HG03520 (cell line): ENCODE measurements at regions not wholly inside any gene's neighbourhood (a gene's known extent, or its start where the extent isn't known, plus 50 kb on each side); places are given as distances from the start of the nearest gene placed in this dataset.

Source experiments
- ATAC-seq: cut with Tn5 transposase; IDR thresholded peaks from one replicate; pipeline ENCODE4 v1.9.1; 2021; ENCODE audit warnings: mild to moderate bottlenecking, moderate library complexity; ENCODE audit not compliant: unreplicated experiment

DNA sequence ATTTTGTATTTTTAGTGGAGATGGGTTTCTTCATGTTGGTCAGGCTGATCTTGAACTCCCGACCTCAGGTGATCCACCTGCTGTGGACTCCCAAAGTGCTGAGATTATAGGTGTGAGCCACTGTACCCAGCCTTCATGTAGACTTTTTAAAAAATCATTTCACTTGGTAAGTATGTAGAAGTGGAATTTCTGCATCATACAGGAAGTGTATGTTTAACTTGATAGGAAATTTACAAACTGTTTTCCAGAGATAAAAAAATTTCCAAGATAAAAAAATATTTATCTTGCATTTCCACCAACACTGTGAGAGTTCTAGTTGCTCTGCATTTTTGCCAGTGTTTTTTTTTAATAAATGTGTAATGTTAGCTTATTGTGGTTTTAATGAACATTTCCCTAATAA is 155.8 kb downstream of the ZNF608 start:
- no peak for ATAC-seq

DNA sequence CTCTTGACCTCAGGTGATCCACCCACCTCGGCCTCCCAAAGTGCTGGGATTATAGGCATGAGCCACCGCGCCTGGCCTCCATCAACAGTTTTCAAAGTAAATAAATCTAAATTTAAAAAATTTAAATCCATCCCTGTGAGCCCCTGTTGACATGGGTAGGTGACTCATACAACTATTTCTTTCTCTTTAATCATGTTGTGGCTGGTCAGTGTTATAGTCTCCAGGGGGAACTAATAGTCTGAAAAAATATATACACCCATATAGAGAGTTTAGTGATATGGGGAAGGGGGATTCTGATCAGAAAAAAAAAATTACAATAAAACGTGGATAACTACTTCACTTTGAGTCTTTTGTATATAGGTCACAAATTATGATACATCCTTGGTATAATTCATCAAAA is 159.2 kb downstream of the ZNF608 start:
- ATAC-seq: no peak

DNA sequence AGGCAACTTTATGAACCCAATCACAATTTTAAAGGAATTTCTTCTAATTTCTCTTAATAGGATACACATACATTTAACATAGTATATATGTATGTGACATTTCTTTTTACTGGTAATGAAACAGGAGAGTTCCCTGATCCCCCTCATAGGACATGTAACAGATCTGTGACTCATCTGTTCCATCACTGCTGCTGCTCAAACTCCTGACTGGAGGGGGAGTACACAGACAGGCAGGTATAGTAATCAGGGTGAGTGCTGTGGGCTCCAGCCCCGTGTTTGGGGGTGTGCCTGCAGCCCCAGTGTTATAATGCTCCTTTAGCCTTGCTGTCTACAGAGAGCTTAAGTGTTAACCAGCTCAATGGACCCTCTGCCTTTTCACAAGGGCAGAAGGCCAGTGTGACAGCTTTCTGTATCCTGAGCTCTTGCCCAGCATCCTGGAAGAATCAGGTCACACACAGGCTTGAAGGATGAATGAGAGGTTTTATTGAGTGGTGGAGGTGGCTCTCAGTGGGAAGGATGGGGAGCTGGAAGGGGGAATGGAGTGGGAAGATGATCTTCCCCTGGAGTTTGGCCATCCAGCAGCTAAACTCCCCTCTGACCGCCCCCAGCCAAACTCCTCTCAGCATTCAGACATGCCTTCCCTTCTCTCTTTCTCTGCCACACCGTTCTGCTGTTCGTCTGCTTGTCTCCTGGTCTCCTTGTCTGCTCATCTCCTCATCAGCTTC is 161.3 kb downstream of the ZNF608 start:
- no peak for ATAC-seq

DNA sequence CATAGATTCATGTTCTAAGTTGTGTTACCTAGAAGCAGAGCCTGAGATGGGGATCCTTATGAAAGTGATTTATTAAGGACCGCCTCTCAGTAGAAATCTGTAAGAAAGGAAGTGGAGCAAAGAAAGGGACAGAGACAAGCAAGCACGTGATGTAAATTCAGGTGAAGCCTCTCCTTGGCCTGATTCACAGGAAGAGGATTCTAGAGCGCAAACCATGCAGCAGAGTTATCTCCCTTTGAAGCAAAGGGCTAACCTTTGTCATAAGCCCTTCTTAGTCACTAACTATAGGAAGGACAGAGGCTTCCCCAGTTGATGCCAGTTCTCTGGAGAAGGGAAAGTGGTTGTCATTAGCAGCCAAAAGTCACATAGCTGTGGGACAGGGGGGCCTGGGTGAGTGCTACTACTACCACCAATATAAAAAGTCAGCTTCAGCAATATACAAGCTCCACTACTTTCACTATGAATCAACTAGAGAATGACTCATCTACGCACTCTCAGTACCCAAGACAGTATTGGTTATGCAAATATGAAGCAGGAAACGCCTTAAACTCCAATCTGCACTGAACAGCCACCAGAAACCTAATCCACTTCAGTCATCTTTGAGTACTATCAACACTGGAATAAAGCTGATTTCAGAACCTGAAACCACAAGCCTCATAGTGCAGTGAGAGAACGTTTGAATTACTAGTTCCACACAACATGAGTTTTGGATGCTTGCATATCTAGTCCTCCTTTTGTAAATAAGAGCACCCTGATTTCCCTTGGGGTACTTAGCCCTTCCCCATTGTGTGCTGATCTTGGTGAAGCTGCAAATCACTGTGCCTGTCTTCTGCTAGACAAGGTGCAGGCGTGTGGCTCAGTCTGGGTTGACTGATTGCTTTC is 162.7 kb downstream of the ZNF608 start:
- peak; percentile 99 for ATAC-seq

DNA sequence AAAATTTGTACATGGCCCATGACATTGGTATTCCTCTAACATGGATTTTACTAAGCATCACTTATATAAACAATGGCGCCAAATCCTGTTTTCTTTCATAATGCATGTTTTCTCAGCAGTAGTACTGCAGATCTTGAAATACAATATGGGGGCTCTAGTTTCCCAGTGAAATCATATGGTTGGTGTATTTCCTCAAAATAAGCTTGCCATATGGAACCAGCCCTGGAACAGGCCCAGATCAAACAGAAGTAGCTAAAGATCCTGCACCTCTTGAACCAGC is 163.9 kb downstream of the ZNF608 start:
- ATAC-seq: no peak

DNA sequence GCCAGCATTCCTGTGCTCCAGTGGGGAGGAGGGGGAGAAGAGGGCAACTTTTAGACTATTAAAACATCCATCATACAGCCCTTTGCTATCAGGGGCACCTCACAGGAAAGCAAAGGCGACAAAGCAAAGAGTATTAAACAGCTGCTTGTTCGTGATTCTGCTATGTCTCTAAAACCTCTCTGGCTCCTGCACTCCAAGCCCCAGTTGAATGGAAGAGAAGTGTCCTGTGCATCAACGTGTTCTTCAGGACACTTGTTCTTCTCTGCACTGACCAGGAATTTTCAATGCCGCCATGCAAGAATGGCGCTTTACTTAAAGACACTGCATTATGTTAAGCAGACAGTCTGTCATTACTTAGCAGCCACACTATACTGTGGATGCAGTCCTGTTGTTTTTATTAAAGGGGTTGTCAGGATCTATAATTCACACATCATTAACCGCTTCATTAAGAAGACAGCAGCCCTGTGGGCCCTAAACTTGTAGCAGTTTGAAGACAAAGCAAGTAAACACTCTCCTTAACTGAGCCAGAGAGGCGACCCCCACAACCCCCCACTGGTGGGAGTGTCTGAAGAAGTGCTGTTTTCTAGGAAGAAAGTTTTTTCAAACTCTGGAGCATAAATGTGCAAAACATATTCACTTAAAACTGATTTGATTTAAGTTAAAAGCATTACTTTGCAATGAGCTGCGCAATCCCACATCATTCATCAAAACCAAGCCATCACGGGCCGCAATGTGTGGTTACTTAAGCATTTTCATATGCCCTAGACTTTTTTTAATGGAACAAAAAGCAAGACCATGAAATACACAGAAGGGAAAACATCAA is 164.5 kb downstream of the ZNF608 start:
- ATAC-seq: no peak

DNA sequence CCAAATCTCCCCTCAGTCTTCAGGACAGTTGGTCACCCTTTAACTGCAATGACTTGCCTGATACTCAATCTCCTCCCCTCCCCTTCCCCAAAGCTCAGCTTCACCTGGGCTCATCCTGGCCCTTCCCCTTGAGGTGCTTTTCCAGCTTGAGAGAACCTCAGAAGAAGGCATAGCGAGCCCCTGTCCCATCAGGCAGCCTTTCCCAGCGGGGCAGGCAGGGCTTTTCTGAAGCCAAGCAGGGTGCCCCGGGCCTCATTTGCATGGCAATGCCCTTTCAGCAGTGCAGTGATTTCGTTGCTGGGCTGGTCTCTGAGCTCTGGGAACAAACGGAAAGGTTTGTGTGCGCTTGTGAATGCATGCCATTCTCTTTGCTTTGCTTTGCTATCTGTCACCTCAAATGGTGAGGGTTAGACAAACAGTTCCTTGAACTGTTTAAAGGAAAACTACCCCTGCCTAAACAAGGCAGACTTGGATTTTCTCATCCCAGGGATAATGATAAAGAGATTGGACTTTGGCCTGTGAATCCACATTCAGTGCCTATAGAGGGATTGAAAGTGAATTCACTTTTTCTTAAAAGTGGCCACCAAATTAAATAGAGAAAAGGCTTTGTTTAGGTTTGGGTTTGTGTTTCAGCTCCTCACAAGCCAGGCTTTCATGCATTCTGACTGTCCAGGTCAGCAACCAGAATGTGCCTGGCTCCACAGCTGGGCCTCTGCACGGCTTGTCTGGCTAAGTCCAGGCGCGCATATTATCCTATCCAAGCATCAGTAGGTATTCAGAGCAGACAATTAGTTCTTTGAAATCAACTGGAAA is 165.3 kb downstream of the ZNF608 start:
- no peak for ATAC-seq

DNA sequence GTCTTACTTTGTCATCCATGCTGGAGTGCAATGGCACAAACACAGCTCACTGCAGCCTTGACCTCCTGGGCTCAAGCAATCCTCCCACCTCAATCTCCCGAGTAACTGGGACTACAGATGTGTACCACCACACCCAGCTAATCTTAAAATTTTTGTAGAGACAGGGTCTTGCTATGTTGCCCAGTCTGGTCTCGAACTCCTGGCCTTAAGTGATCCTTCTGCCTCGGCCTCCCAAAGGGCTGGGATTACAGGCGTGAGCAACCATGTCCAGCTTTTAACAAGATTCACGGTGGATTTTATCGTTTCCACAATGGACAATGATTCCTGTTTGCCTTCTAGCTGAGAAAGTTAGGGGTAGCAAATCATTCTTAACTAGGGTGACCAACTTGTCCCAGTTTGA is 165.9 kb downstream of the ZNF608 start:
- ATAC-seq: no peak

DNA sequence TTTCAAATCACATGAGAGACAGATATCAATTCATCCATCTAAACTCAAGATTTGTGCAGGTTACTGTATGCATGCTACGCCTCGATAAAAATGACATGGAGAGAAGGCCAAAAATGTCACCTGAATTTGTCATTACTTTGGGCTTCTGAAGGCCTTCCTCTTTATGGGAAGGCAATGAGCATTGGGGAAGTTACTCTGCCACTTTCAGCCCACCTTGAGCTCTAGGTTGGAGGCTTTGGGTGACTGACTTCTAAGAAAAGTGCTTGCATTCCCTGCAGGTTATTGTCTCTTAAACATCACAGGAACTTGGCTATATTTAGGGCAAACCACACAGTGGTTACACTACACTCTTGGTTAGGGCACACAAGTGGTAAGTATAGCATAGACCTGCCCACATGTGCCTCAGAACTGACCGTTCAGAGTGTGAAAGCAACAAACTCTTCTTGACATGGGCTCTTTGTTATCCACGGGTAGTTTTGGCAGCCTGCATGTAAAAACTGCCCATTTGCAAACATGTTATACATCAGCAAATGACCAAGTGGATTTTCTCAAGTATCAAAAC is 169.5 kb downstream of the ZNF608 start:
- peak; percentile 83 for ATAC-seq

DNA sequence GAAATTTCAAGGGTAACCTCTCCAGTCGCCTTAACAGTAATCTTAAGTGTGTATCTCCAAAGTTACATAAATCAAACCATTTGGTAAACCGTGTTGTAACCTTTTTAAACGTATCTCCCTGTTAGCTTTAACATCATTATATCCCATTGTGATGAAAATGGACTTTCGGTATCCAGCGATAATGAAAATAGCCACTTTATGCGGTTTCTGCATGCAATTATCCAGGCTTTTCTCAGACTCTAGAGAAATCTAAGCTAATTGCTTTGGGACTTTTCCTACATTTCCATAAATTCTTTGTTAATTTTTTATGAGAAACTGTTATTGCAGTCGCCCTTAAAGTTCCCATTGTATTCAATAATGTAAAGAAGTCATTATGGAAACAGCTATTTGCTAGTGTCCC is 170.7 kb downstream of the ZNF608 start:
- ATAC-seq: no peak

DNA sequence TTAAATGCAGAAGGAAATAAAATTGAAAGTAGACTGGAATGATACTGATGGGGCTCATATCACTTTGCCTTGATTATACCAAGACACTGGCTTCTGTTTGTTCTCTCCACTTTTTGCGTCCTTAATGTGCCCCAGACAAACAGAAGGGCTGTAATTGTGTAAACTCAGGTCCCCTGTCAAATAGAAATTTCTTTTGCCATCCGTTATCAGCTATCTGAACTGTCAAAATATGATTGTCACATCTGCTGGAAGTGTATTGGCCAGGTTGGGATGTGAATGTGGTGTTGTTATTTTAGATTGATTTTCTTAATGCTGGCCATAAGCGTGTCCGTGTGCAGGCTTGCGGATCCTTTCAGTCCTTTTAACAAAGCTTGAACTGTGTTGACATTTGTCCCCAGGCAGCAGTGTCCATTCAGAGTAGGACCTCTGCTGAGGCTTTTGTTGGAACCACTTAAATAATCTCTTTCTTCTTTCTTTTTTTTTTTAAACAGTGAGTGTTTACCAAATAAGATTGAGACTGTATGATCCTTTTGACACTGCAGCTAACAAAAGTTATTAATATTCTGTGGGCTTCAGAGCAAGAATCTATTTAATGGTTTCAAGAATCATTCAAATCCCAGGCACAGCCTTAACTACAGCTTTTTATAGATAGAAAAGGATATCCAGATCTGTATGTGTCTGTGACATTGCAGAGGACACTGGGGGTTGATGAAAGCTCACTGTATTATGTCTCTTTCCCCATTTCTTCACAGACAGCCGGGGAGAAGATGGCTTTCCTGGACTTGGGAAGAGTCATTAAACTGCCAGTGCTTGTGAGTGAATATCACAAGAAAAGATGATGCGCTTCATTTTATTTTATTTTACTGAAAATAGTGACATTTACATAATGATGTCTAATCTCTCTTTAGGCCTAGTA is 171.7 kb downstream of the ZNF608 start:
- no peak for ATAC-seq

DNA sequence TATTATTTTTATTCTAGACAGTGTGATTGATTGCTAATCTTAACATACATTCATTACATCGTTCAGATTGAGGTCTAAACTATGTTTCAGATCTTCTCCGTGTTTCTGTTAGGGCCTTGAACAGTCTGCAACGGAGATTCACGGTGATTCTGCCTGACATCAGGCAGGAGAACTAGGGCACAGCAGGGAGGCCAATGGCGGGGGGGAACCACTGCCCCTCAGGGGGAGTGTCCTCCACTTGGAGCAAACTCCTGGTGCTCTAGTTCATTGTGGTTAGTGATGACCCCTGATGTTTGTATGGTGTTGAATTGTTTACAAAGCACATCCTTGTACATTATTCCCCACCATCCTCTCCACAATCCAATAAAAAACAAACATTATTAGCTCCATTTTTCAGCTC is 173.5 kb downstream of the ZNF608 start:
- ATAC-seq: no peak

DNA sequence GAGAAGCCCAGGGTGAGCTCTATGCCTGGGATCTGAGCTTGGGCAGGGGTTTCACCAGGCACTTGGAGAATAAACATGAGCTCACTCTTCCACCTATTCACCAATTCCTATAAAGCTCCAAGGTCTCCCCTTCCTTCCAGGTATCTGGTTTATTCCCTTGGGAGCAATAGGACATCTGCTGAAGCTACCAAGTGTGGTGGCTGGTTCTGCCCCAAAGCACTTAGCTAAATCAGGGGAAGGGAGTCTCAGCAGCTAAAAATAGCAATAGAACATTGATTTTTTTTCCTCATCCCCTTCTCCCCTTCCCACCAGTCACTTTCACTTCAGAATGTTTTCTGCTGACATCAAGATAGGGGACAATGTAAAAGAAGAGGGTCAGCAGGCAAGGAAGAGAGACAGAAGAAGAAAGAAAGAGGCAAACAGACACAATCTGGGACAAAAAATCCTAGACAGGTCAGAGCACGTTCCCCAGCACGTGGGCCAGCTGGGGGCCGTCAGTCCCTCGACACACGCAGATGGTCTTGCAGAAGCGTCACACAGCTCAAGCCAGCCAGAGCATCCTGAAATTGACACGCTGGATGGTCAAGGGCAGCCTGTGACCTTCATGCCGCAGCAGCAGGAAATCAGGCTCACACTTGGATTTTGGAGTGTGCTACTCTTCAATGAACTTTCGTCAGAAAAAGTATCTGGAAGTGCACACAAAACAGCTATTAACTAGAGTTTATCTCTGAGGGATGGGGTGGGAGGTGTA is 176.0 kb downstream of the ZNF608 start:
- no peak for ATAC-seq

DNA sequence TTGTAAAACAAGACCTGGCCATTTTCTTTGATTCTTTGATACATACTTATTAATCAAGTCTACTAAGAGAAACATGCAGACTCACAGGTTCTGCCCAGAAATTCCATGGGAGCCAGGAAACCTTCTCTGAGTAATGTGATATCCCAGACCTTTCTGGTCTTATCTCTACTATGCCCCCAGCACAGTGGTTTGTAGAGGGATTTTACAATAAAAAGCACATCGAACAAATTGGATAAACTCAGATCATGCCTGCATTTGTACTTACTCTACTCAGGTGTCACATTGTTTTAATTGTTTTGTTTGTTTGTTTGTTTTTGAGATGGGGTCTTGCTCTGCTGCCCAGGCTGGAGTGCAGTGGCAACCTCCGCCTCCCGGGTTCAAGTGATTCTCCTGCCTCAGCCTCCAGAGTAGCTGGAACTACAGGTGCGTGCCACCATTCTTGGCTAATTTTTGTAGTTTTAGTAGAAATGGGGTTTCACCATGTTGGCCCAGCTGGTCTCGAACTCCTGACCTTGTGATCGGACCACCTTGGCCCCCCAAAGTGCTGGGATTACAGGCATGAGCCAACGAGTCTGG is 179.5 kb downstream of the ZNF608 start:
- no peak for ATAC-seq

DNA sequence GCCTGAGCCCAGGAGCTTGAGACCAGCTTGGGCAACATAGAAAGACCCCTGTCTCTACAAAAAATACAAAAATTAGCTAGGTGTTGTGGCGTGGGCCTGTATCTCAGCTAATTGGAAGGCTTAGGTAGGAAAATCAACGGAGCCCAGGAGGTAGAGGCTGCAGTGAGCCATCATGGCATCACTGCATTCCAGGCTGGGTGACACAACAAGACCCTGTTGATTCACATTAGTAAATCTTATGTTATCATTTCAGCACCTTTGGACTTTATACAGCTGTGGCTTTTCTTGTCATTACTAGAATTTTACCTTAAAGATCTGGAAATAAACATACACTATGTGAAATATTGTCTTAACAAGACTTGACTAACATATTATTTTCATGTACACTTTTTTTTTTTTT is 185.0 kb downstream of the ZNF608 start:
- no peak for ATAC-seq

DNA sequence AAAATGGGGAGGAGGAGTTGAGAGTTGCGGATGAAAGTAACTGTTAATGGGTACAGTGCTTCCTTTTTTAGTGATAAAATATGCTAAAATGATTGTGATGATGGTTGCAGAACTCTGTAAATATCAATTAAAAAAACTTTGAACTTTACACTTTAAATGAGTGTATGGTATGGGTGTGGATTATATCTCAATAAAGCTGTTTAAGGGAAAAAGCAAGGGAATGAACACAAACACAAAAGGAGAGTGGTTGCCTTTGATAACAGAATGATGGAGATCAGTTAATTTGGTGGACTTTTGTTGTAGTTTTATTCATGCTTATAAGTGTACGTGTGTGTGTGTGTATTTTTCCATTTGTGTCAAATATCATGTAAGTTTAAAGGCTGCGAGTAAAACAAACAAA is 186.1 kb downstream of the ZNF608 start:
- no peak for ATAC-seq

DNA sequence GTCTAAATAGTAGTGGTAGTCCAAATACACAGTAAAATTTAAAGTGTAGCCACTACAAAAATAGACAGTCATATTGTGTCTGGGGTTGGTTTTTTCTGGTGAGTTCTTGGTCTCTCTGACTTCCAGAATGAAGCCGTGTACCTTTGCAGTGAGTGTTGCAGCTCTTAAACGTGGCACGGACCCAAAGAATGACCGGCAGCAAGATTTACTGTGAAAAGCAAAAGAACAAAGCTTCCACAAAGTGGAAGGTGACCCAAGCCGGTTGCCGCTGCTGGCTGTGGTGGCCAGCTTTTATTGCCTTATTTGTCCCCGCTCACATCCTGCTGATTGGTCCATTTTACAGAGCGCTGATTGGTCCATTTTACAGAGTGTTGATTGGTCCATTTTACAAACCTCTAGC is 188.7 kb downstream of the ZNF608 start:
- ATAC-seq: no peak

DNA sequence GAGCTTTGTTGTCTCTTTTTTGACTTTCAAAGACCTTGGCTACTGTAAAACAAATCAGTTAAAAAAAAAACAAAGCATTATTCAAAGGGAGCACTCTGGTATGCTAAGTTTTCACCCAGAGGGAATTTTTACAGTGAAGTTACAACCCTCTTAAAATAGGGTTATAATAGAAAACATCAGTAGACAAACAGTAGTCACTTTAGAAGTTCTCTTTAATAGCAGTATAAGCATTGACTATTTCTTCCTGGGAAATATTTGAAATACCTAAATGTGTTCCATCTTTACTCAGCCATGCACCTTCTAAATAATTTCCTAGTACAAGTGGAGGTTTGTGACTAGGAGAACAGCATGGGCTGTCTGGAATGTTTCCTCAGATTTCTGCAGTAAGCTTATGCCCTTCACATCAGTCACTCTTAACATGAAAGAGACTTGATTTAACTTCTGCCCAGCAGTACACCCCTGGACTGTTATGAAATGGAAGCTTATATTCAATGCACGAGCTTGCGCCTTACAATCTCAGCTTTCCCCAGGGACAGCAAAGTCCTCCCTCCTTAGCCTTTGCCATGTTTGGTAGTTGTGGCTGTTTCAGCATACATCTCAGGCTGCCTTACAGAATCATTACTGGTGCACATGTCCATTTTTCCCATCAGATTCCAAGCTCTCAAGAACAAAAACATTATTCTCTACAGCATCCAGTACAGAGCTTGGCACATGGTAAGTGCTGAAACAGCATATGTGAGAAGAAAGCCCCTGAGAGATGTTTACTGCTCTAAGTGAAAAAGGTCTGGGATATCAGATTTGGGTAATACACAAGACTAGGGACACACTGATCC is 191.5 kb downstream of the ZNF608 start:
- no peak for ATAC-seq
